Liver (tissue), 8 donors: ENCODE measurements at regions not wholly inside any gene's neighbourhood (a gene's known extent, or its start where the extent isn't known, plus 50 kb on each side); places are given as distances from the start of the nearest gene placed in this dataset.

Source experiments
- DNase-seq: peaks from one replicate; pipeline ENCODE4 v3.0.0-alpha.2; 2017; ENCODE audit warnings: low spot score
- H3K27ac ChIP-seq, 2 donors: one replicate each; pipeline ENCODE4 v1.7.0; 2013; ENCODE audit warnings: inconsistent platforms in 2 of 2, low read length in 2 of 2, control low read depth in 1 of 2, low read depth in 1 of 2, mild to moderate bottlenecking in 1 of 2
- H3K27me3 ChIP-seq, 4 donors: one replicate each; pipeline versions ENCODE4 v1.6.1 to v1.7.0; 2013; ENCODE audit warnings: low read length in 3 of 4, inconsistent platforms in 1 of 4, mild to moderate bottlenecking in 1 of 4, moderate library complexity in 1 of 4; ENCODE audit not compliant: control insufficient read depth in 4 of 4, insufficient read depth in 4 of 4
- H3K36me3 ChIP-seq, 4 donors: one replicate each; pipeline versions ENCODE4 v1.6.1 to v1.7.0; 2013; ENCODE audit warnings: low read length in 3 of 4, mild to moderate bottlenecking in 3 of 4, low read depth in 1 of 4, moderate library complexity in 1 of 4; ENCODE audit not compliant: control insufficient read depth in 4 of 4, insufficient read depth in 3 of 4
- H3K4me1 ChIP-seq, 4 donors: one replicate each; pipeline versions ENCODE4 v1.6.1 to v1.7.0; 2013; ENCODE audit warnings: low read length in 3 of 4, mild to moderate bottlenecking in 3 of 4, moderate library complexity in 1 of 4; ENCODE audit not compliant: control insufficient read depth in 4 of 4, insufficient read depth in 4 of 4
- H3K4me3 ChIP-seq, 3 donors: one replicate each; pipeline versions ENCODE4 v1.6.1 to v1.7.0; 2013; ENCODE audit warnings: low read length in 3 of 3, control low read depth in 1 of 3, low read depth in 1 of 3, mild to moderate bottlenecking in 1 of 3
- H3K9ac ChIP-seq, 2 donors: one replicate each; pipeline ENCODE4 v1.7.0; 2013; ENCODE audit warnings: low read length in 2 of 2, mild to moderate bottlenecking in 2 of 2, moderate library complexity in 2 of 2, control low read depth in 1 of 2, low read depth in 1 of 2
- H3K9me3 ChIP-seq, 4 donors: one replicate each; pipeline versions ENCODE4 v1.6.1 to v1.7.0; 2013; ENCODE audit warnings: low read length in 3 of 4; ENCODE audit not compliant: control insufficient read depth in 4 of 4
- EGR1 ChIP-seq, 2 donors: IDR thresholded peaks; 2 replicates each; pipeline ENCODE4 v1.6.1; 2016 to 2018; ENCODE audit warnings: antibody characterized with exemption in 2 of 2, low read depth in 2 of 2
- FOXA1 ChIP-seq: IDR thresholded peaks from 2 replicates; pipeline ENCODE4 v1.6.1; 2016; ENCODE audit warnings: antibody characterized with exemption
- FOXA2 ChIP-seq: IDR thresholded peaks from 2 replicates; pipeline ENCODE4 v1.6.1; 2016; ENCODE audit warnings: antibody characterized with exemption
- GABPA ChIP-seq, 2 donors: IDR thresholded peaks in 1 of 2; conservative IDR thresholded peaks in 1 of 2; 2 replicates each; pipeline ENCODE4 v1.6.1; 2016; ENCODE audit warnings: antibody characterized with exemption in 2 of 2, mild to moderate bottlenecking in 1 of 2, moderate library complexity in 1 of 2
- HNF4A ChIP-seq, 2 donors: conservative IDR thresholded peaks; 2 replicates each; pipeline ENCODE4 v1.6.1; 2016; ENCODE audit warnings: antibody characterized with exemption in 2 of 2, mild to moderate bottlenecking in 2 of 2
- HNF4G ChIP-seq: IDR thresholded peaks from 2 replicates; pipeline ENCODE4 v1.6.1; 2016; ENCODE audit warnings: antibody characterized with exemption
- JUND ChIP-seq, 2 donors: IDR thresholded peaks; 2 replicates each; pipeline ENCODE4 v1.6.1; 2016; ENCODE audit warnings: antibody characterized with exemption in 2 of 2
- NR2F2 ChIP-seq: IDR thresholded peaks from 2 replicates; pipeline ENCODE4 v1.6.1; 2016; ENCODE audit warnings: antibody characterized with exemption
- RAD21 ChIP-seq, 2 donors: IDR thresholded peaks; 2 replicates each; pipeline ENCODE4 v1.6.1; 2016; ENCODE audit warnings: antibody characterized with exemption in 2 of 2, mild to moderate bottlenecking in 2 of 2
- RXRA ChIP-seq, 2 donors: IDR thresholded peaks; 2 replicates each; pipeline ENCODE4 v1.6.1; 2017 to 2018; ENCODE audit warnings: antibody characterized with exemption in 2 of 2, mild to moderate bottlenecking in 1 of 2
- SP1 ChIP-seq: IDR thresholded peaks from 2 replicates; pipeline ENCODE4 v1.6.1; 2018; ENCODE audit warnings: antibody characterized with exemption, mild to moderate bottlenecking
- TAF1 ChIP-seq: conservative IDR thresholded peaks from 2 replicates; pipeline ENCODE4 v1.6.1; 2016; ENCODE audit warnings: antibody characterized with exemption, mild to moderate bottlenecking
- YY1 ChIP-seq: IDR thresholded peaks from 2 replicates; pipeline ENCODE4 v1.6.1; 2016; ENCODE audit warnings: antibody characterized with exemption, mild to moderate bottlenecking
- whole genome bisulfite sequencing: extraction: QIAGEN DNeasy Blood & Tissue Kit; methylation state at CpG from one replicate; pipeline ENCODE4 v1.1.7; 2013; 5-methylcytosine and 5-hydroxymethylcytosine counted together
- TF ChIP-seq, protein P1 (sequence below): IDR thresholded peaks from 2 replicates; pipeline ENCODE4 v1.6.1; 2016; ENCODE audit warnings: antibody characterized with exemption, mild to moderate bottlenecking
- TF ChIP-seq, protein P2 (sequence below): IDR thresholded peaks from 2 replicates; pipeline ENCODE4 v1.6.1; 2016; ENCODE audit warnings: antibody characterized with exemption
- TF ChIP-seq, protein P3 (sequence below): IDR thresholded peaks from 2 replicates; pipeline ENCODE4 v1.6.1; 2016; ENCODE audit warnings: antibody characterized with exemption
- TF ChIP-seq, protein P4 (sequence below): fragments of 150-350 bp; IDR thresholded peaks from 2 replicates; pipeline ENCODE4 v1.5.1; 2017; ENCODE audit warnings: improper control_type of control experiment, low read depth, low read length; ENCODE audit not compliant: missing input control
- TF ChIP-seq, protein P5 (sequence below): IDR thresholded peaks from 2 replicates; pipeline ENCODE4 v1.6.1; 2016; ENCODE audit warnings: antibody characterized with exemption
- donor health status: healthy.
- donor health status: healthy.
- donor health status: healthy.
- donor health status: healthy.
- donor health status: healthy.

DNA sequence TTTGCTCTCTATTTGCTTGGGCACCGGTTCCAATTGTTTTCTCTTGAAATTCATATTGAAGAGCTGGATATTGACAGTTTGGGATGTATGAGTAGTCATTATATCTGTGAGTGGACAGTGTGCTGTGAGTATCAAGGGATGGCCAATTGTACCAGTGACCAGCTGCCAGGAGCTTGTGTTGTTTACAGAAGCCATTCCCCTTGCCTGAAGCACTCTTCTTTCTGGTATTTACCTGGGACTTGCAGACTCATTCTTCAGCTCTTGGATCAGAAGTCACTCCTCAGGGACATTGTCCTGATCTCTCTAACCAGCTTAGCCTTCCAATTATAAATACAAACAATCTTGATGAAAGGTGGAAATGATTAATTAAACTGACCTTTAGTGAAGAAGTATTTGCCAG, 438.3 kb upstream of the LRATD1 start:
- H3K36me3 ChIP-seq = no peaks in the 10 kb centered on the region
- H3K9me3 ChIP-seq = no peaks in the 10 kb centered on the region
- WGBS = 90% methylated on average over 1 of the region's 1 CpG
- no peak overlapping the region for H3K27ac ChIP-seq
- no peak for DNase-seq
- TF ChIP-seq GABPA (IDR thresholded peaks at IDR 0.05 in 1 of 2, conservative IDR thresholded peaks at IDR 0.05 in 1 of 2) (no peak), NR2F2 (no peak), SP1 (no peak), YY1 (no peak), HNF4A (conservative IDR thresholded peaks at IDR 0.05) (no peak), FOXA1 (no peak), HNF4G (no peak), FOXA2 (no peak), RXRA (IDR thresholded peaks at IDR 0.05) (no peak), EGR1 (IDR thresholded peaks at IDR 0.05; ENCODE audit: low read depth in 2 of 2) (no peak), RAD21 (IDR thresholded peaks at IDR 0.05) (no peak), TAF1 (no peak), JUND (IDR thresholded peaks at IDR 0.05) (no peak)
- TF ChIP-seq, protein P1, sequence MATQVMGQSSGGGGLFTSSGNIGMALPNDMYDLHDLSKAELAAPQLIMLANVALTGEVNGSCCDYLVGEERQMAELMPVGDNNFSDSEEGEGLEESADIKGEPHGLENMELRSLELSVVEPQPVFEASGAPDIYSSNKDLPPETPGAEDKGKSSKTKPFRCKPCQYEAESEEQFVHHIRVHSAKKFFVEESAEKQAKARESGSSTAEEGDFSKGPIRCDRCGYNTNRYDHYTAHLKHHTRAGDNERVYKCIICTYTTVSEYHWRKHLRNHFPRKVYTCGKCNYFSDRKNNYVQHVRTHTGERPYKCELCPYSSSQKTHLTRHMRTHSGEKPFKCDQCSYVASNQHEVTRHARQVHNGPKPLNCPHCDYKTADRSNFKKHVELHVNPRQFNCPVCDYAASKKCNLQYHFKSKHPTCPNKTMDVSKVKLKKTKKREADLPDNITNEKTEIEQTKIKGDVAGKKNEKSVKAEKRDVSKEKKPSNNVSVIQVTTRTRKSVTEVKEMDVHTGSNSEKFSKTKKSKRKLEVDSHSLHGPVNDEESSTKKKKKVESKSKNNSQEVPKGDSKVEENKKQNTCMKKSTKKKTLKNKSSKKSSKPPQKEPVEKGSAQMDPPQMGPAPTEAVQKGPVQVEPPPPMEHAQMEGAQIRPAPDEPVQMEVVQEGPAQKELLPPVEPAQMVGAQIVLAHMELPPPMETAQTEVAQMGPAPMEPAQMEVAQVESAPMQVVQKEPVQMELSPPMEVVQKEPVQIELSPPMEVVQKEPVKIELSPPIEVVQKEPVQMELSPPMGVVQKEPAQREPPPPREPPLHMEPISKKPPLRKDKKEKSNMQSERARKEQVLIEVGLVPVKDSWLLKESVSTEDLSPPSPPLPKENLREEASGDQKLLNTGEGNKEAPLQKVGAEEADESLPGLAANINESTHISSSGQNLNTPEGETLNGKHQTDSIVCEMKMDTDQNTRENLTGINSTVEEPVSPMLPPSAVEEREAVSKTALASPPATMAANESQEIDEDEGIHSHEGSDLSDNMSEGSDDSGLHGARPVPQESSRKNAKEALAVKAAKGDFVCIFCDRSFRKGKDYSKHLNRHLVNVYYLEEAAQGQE = no peak
- TF ChIP-seq, protein P2, sequence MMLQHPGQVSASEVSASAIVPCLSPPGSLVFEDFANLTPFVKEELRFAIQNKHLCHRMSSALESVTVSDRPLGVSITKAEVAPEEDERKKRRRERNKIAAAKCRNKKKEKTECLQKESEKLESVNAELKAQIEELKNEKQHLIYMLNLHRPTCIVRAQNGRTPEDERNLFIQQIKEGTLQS = no peak
- TF ChIP-seq, protein P3, sequence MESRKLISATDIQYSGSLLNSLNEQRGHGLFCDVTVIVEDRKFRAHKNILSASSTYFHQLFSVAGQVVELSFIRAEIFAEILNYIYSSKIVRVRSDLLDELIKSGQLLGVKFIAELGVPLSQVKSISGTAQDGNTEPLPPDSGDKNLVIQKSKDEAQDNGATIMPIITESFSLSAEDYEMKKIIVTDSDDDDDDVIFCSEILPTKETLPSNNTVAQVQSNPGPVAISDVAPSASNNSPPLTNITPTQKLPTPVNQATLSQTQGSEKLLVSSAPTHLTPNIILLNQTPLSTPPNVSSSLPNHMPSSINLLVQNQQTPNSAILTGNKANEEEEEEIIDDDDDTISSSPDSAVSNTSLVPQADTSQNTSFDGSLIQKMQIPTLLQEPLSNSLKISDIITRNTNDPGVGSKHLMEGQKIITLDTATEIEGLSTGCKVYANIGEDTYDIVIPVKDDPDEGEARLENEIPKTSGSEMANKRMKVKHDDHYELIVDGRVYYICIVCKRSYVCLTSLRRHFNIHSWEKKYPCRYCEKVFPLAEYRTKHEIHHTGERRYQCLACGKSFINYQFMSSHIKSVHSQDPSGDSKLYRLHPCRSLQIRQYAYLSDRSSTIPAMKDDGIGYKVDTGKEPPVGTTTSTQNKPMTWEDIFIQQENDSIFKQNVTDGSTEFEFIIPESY = no peak
- TF ChIP-seq, protein P4, sequence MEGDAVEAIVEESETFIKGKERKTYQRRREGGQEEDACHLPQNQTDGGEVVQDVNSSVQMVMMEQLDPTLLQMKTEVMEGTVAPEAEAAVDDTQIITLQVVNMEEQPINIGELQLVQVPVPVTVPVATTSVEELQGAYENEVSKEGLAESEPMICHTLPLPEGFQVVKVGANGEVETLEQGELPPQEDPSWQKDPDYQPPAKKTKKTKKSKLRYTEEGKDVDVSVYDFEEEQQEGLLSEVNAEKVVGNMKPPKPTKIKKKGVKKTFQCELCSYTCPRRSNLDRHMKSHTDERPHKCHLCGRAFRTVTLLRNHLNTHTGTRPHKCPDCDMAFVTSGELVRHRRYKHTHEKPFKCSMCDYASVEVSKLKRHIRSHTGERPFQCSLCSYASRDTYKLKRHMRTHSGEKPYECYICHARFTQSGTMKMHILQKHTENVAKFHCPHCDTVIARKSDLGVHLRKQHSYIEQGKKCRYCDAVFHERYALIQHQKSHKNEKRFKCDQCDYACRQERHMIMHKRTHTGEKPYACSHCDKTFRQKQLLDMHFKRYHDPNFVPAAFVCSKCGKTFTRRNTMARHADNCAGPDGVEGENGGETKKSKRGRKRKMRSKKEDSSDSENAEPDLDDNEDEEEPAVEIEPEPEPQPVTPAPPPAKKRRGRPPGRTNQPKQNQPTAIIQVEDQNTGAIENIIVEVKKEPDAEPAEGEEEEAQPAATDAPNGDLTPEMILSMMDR = no peak
- TF ChIP-seq, protein P5, sequence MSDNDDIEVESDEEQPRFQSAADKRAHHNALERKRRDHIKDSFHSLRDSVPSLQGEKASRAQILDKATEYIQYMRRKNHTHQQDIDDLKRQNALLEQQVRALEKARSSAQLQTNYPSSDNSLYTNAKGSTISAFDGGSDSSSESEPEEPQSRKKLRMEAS = no peak
- no peak overlapping the region for H3K4me3 ChIP-seq
- H3K4me1 ChIP-seq = no peaks in the 10 kb centered on the region
- H3K27me3 ChIP-seq = peaks cover 0 to 3% (median 0%) of the 10 kb centered on the region in 4 donors
- H3K9ac ChIP-seq = no peak overlapping the region
